Activated T-cell treated with anti-CD3 and anti-CD28 coated beads for 48 hours (primary cell): ENCODE measurements at regions not wholly inside any gene's neighbourhood (a gene's known extent, or its start where the extent isn't known, plus 50 kb on each side); places are given as distances from the start of the nearest gene placed in this dataset.

Experiments used
- DNase-seq: peaks from one replicate; pipeline ENCODE4 v3.0.0-alpha.2; 2020; ENCODE audit warnings: low read depth

GRCh38 chr12:46446645-46447044, 74.1 kb upstream of the SLC38A2 start:
- DNase-seq = no peak

GRCh38 chr12:46445551-46446235, 73.1 kb upstream of the SLC38A2 start:
- no peak for DNase-seq

GRCh38 chr12:46445093-46445492, 72.5 kb upstream of the SLC38A2 start:
- no peak for DNase-seq

DNA sequence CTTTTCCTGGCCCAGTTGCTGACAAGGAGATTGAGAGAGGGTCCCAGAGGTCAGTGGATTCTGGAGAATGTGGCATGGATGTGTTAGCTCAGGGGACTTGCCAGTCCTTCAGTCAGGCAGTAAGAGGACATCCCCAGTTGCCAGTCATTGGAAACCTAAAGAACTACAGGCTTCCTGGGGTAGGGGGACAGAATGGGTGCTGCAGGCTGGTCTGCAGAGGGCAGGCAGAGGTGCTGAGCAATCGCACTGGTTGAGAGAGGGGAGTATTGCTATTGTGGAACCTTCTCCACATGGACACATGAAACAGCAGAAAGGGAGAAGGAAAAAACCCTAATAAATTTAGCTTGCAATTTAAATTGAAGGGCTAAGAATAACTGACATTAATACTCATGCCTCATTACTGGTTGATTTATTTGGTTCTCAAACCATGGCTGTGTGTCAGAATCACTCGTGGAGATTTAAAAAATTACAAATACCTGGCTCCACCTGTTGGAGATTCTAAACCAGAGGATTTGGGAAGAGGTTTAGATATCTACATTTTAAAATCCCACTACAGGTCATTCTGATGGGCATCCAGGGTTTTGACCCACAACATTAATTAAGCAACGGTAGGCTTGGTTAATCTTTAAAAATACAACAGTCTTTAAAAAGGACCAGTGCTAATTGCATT, 71.2 kb upstream of the SLC38A2 start:
- no peak for DNase-seq

DNA sequence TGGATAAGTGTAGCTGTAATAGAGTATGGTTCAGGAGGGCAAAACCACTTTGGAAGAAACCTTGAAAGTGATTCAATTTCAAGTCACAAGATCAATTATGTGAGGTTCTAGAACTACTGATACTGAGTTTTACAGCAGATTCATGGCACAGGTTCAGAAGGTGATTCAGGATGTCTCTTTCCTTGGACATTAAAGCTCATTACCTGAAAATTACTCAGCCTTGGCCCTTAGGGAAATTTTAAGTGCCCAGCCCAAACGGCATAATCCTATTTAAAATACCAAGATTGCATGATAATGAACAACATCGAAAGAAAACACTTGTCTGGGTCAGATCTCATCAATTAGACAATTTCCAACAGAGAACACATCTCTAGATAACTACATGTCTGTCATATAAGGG, 70.2 kb upstream of the SLC38A2 start:
- DNase-seq = no peak

DNA sequence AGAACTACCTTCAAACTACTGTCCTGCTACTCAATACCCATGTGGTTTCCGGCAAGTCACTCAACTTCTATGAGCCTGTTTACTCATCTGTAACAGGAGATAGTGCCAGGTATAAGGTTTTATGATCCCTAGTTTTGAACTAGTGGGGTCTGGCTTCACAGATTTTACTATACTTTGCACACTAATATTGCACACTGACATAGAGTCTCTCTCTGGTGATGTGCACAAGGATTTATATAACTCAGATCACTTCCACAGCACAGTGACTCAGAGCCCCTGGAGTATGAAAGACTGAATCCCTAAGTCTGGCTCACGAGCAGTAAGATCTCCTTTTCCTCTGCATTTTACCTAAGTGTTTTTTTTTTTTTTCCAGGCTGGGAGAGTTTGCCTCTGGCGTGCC, 69.7 kb upstream of the SLC38A2 start:
- no peak for DNase-seq

DNA sequence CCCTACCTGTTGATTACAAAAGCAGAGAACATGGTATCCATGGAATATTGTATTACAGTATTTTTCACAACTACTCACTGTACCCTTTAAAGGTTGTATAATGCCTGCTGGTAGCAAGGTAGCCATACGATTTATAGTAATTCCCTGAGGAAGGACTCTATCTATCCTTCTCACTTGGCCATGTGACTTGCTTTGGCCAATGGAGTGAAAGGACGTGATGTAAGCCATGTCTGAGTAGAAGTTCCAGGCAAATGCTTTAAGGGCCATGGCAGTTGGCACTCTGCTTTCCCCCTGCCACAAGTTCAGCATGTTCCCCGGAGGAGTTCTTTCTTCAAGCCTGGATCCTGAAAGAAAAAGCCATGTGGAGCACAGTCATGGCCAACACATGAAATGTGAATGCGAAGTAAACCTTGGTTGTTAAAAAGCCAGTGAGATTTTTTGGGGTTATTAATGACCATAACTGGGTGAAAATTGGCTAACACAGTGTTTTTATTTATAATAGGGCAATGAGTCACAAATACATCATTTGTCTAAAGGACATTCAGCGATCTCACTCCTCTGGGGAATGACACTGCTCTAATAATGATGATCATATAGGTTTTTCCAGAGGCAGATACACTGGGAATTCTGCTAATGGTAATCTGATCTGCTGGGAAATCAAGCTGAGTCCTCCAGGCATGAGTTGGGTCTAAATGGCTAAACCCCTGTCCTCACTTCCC, 67.4 kb upstream of the SLC38A2 start:
- no peak for DNase-seq

DNA sequence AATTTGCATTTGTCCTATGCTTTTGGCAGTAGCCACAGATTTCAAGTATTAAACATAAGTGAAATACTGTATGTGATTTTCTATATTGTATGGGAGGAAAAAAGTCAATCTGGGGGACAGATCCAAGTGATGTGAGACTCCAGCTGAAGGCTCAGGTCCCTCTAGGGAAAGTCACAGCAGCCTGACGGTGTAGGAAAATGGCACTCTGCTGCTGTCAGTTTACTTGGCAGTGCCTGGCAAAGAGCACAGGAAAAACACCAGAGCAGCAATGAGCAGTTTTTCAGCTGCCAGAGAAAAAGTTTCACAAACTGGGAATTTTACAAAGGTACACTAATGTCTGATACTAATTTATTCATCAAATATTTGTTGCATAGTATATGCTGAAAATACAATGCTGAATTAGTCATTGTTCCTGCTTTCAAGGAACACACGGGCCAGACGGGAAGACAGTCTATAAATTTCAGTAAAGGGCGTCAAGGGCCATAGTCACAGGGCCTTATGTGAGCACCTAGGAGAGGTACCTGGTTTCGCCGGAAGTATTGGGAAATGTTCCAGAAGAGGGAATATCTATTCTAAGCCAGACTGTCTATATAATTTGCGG, 66.2 kb upstream of the SLC38A2 start:
- no peak for DNase-seq

DNA sequence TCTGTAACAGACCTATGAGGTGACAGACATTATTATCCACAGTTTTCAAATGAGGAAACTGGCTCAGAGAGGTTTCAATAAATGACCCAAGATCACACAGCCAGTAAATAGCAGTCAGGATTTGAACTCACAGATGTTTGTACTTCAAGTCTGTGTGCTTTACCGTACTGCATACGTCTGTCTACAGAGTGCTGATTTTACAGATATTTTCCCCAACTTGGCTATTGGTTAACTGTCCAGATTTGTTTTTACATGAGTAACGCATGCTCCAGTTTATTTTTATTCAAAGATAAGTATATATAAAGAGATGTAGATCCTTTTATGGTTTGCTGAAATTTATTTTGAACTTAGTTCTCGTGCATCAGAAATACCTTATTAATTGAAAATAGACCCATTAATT, 65.7 kb upstream of the SLC38A2 start:
- DNase-seq = no peak

DNA sequence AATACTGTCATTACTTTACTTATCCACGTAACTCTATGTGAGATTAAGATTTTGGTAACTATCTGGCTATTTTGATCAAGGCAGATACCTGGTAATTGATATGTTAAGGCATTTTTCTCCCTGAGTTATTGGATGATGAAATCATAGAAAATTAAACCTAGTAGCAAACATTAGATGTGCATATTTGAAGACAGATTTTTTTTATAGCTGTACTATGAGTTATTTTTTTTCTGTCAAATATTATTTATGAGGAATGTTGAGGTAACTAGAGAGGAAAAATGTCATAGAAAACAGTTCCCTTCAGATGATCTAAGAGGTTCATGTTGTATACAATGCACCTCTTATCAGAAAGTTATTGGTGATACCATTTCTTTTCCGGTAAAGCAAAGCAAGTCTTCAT, 64.9 kb upstream of the SLC38A2 start:
- no peak for DNase-seq

GRCh38 chr12:46436747-46437146, 64.2 kb upstream of the SLC38A2 start:
- no peak for DNase-seq

DNA sequence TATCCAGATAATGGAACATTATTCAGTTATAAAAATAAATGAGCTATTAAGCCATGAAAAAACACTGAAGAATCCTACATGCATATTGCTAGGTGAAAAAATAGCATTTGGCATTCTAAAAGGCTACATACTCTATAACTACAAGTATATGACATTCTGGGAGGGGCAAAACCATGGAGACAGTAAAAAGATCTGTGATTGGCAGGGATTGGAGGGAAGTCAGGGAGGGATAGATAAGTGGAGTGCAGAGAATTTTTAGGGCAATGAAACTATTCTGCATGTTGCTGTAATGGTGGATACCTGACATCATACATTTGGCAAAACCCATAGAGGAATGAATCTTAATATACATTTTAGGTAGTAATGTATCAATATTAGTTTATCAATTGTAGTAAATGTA, 63.1 kb upstream of the SLC38A2 start:
- DNase-seq = no peak

DNA sequence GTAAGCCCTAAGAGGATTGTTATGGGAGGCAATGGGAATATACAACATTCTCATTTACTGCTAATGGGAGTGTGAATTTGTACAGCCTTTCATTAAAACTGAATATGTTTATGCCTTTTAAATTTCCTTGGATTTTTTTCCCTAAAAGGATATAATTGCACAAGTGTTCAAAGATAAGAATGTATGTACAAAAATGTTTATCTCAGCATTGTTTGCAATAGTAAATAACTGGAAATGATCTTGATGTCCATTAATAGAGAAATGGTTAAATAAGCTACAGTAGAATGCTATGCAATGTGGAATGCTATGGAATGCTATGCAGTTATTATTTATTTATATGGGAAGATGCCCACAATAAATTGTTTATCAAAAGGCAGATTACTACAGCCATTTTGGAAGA, 62.5 kb upstream of the SLC38A2 start:
- no peak for DNase-seq

GRCh38 chr12:46433829-46434228, 61.3 kb upstream of the SLC38A2 start:
- DNase-seq = no peak

GRCh38 chr12:46432325-46432724, 59.8 kb upstream of the SLC38A2 start:
- no peak for DNase-seq

DNA sequence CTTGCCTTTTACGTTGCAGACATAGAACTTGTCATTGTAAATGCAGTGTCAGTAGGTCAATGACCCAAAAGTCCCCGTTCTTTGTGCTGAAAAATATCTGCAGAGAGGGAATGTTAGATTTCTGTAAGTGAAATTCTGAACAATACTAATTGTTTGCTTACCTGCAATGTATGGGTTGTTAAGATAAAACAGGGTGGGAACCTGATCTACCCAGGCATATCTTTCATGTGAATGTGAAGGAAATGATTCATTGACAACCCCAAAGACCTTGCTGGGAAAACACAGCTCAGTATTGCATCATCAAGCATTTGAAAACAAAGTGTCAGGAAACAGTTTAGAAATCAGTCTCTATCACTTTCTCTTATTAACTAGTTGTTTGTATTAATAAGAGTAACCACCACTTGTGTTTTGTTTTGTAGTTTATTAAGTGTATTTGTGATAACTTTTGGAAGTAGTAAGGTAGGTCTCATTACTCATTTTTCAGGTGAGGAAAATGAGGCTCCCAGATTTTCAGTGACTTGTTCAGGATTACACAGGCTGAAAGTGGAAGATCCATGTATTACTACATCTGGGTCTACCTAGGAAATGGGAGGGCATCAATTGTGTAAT, 57.9 kb upstream of the SLC38A2 start:
- DNase-seq = no peak
